Epidermal melanocyte (primary cell): ENCODE measurements at regions not wholly inside any gene's neighbourhood (a gene's known extent, or its start where the extent isn't known, plus 50 kb on each side); places are given as distances from the start of the nearest gene placed in this dataset.
"Not testable (repeated sequence)": the region's sequence is repeated elsewhere in the genome, so short reads cannot be mapped to it uniquely, and the experiment has no call there.

Experiments used
- DNase-seq: peaks from one replicate; pipeline ENCODE4 v3.0.0; 2011; ENCODE audit warnings: low spot score; ENCODE audit not compliant: insufficient read length

DNA sequence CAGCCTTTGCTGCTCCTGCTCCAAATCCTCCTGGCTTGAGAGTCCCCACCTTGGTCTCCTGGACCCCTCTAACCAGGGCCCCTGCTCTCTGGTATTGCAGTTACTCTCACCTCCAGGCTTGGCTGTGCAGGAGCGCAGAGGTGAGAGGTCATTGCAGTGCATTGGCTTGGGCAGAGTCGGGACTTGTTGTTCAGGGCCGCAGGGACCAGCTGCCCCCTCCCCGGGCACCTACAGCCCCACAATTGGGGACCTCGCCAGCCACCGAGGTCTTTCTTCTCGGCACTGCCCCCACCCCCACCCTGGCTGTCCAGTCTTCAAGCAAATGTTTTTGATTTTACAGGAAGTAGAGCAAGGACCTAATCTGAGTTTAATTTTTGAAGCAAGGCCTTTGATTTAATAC lies 65.5 kb upstream of the FGF3 start:
- no peak for DNase-seq

- no peak for DNase-seq
Measured at GRCh38 chr11:69887330-69887729, 68.1 kb upstream of the FGF3 start.

DNA sequence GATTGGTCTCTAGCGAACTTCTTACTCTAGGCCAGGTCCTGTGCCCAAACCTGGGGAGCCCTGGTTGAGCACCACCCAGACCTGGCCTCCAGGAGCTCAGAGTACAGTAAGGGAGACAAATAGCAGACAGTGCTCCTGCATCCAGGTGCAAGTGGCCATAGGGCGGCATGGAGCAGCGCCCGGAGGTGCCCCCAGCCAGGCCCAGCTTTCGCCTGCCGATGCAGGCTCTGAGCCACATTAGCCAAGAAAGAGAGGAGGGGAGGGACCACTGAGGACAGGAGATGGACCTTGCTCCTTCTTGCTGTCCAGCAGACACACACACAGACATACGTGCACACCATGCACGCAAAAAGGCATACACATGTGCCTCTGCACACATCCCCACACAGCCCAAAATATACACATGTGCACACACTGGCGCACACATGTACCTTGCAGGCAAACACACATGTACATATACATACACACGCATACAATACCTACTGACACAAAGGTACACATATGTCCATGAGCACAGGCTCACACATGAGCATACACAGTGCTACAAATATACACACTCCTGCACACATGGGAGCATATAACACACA lies 68.7 kb upstream of the FGF3 start:
- no peak for DNase-seq

DNA sequence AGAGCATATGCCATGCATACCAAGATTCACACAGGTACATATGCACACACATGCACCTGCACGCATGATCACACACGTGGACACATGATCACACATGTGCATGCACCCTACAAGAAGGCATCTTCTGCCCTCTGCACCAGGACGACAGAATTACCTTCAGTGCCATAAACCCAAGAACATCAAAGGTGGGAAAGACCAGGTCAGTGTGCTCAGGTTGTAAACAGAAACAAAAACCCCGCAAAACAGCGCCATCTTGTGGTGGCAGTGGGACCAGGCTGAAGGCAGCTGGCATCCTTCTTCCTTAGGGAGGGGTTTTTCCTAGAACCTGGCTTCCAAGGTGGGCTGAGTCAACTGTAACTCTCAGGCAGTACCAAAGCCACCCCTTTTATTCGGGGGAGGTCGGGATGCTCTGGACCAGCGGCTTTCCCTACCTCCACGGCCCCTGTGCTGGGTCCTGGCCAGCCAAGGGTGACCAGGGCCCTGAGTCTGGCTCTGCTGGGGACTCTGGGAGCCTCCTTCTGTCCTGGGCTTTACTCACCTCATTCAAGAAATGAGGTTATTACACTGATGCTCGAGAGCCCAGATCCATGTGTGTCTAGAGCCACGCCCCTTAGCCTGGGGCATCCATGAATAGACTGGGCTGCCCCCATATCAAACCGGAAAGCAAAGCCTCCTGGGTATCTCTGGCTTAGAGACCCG lies 69.4 kb upstream of the FGF3 start:
- peak; percentile 75 for DNase-seq

DNA sequence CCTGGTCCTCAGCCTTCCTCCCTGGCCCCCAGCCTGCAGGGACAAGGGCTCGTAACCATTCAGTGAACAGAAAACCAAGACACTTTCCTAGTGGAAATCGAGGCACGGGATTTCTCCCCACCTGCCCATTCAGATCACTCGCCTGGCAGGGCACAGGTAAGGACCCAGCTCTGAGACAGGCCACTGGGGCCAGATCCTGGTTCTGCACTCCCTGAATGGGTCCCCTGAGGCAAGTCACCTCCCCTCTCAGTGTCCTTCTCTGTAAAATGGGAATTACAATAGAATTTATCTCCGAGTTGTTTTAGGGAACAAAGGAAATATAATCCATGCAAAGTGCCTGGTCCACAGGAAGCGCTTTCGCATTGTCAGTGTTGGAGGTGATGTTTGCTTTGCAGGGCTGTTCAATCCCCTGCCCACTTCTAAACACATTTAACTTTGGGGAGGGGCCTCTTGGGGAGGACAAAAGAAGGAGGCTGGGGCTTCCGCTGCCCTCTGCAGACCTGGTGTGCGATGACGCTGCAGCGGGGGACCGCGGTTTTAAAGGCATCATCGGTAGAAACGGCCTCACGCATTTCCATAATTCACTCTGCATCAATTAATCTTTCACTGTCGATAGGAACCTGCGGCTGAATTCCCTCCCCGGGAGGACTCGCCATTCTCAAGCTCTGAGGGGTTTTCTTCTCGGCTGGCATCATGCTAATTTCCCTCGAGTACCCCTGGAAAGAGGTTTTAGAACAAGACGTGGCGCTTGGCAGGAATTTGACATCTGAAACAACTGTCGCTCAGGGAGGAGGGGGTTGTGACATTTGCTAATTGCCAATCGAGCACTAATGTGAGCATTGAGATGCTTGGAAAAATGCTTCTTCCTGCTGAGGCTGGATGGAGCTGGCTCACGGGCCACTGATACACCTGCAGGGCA lies 70.4 kb upstream of the FGF3 start:
- DNase-seq = no peak

DNA sequence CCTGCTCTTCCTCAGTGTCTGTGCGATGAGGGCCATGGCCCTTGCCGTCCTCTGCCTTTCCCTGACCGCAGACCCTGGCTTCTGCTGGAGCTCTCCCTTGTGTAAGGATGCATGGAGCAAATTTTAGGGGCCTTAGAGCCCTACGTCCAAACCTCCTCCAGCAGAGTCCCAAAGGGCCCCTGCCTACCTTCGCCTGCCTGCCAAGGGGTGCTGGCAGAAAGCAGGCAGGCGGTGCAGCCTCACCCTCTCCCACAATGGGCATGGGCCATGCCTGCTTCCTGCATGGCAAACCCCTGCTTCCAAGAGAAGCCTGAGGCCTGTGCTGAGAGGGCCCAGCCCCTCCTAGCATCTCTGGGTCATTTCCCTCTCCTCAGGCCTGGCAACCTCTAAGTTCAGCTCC lies 71.3 kb upstream of the FGF3 start:
- DNase-seq = no peak

GRCh38 chr11:69891421-69892236 lies 72.4 kb upstream of the FGF3 start:
- DNase-seq = no peak

GRCh38 chr11:69892237-69892985 lies 73.2 kb upstream of the FGF3 start:
- no peak for DNase-seq

GRCh38 chr11:69892986-69893555 lies 73.9 kb upstream of the FGF3 start:
- DNase-seq = no peak

DNA sequence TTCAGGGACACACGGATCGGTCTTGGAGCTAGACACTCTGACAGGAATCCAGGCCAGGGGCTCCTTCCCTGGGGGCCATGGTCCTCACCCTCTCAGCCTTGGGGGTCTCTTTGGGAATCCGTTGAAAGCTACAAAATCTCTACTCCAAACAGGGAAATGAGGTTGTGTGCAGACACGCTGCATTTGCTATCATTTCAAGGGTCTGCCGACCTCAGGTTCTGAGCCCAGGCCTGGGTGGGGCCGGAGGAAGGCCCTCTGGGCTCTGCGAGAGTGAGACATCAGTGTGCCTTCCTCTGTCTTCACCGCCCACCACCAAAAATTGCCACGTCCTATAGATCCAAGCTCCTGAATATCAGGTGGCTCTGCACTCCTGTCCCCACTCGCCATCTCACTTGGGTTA lies 74.4 kb upstream of the FGF3 start:
- no peak for DNase-seq

DNA sequence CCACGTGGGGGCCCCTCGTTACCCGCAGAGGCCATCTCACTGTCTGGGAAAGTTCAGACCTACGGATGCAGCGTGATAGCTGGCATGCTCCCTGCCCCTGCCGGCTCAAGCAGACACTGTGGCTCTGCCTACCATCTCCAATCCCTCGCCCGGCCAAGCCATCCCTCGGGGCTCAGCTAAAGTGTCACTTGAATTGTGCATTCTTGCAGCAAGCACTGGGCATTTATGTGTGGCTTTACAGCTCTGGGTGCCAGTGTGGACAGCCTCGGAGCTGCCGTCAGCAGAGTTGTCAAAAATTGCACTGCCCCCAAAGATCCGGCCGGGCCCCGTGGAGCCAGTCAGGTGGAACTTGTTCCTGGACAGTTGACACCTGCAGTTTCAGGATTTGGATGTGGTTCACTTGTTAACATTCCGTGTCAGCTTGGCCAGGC lies 75.0 kb upstream of the FGF3 start:
- no peak for DNase-seq

DNA sequence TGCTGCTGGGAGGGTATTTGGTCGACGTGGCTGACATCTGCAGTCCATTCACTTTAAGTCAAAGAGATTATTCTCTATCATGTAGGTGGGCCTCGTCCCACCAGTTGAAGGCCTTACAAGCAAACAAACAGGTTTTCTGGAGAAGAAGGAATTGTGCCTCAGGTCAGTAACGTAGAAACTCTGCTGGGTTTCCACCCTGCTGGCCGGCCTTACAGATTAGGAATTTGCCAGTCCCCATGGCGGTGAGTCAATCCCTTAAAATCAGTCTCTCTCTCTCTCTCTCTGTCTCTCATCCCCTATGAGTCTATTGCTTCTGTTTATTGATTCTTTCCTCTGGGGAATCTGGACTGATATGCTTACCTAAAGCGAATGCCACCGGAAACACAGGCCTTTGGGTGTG lies 75.4 kb upstream of the FGF3 start:
- DNase-seq = no peak

- no peak for DNase-seq
Measured at GRCh38 chr11:69896250-69896649, 77.0 kb upstream of the FGF3 start.

- no peak for DNase-seq
Measured at GRCh38 chr11:69898123-69898522, 78.9 kb upstream of the FGF3 start.

GRCh38 chr11:69899957-69900821 lies 81.0 kb upstream of the FGF3 start:
- no peak for DNase-seq

GRCh38 chr11:69900822-69901302 lies 81.6 kb upstream of the FGF3 start:
- not testable (repeated sequence) for DNase-seq

GRCh38 chr11:69902337-69902736 lies 83.1 kb upstream of the FGF3 start:
- DNase-seq = no peak

GRCh38 chr11:69903211-69903610 lies 84.0 kb upstream of the FGF3 start:
- no peak for DNase-seq
